GM21576 (cell line): ENCODE measurements at regions not wholly inside any gene's neighbourhood (a gene's known extent, or its start where the extent isn't known, plus 50 kb on each side); places are given as distances from the start of the nearest gene placed in this dataset.
A peak's percentile ranks its signal among the peaks of the same experiment; 100 is the strongest.

ENCODE experiments used
- ATAC-seq: cut with Tn5 transposase; IDR thresholded peaks from one replicate; pipeline ENCODE4 v1.9.1; 2021; ENCODE audit warnings: mild to moderate bottlenecking, moderate library complexity; ENCODE audit not compliant: unreplicated experiment

DNA sequence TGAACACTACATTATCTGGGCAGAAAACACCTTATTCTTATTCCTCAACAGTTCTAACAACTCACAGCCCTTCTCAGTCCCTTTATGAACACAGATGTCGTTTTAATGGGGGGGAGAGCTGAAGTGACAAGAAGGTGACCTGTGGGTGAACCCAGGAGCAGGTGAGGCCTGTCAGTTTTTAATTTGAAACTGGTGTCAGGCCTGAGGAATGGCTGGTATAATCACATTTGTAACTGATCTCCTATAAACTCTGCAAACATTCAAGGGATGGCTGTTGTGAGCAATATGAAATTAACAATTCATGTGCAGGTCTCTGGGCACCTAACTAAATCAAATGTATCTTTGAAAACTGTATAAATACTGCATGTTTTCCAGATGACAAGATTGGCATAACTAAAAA is 362.1 kb upstream of the NR5A2 start:
- no peak for ATAC-seq

DNA sequence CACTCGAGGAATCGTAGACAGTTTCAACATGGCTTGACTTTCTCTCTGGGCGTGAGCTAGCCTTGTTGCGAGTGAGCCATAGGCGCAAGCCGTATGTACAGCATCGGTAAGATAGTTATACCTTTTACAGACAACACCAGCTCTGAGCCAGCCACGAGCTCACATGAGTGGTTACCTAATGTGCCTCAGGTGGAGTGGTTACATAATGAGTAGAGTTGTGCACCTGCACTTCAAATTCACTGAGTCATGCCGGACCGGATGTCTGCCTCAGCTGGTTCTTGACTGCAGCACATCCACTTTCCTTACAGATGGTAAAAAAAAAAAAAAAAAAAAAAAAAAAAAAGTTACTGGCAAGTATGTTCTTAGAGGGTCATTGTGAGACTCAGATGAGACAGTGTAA is 360.4 kb upstream of the NR5A2 start:
- ATAC-seq: no peak

DNA sequence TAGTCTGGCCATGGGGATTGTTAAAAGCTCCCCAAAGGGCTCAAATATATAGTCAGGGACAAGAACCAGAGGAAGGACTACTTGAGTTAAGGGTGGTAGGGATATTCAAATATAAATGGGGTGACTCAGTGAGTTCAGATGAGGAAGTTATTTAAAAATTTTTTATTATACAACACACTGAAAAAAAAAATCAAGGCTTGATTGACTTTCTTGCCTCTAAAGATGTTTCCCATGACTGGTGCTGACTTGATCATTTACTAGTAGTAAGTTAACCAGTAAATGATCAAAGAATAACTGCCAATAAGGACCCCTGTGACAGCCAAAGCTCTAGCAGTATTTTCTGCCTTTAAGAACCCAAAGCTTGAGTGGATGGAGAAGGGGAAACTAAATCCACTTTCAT is 357.6 kb upstream of the NR5A2 start:
- ATAC-seq: no peak

DNA sequence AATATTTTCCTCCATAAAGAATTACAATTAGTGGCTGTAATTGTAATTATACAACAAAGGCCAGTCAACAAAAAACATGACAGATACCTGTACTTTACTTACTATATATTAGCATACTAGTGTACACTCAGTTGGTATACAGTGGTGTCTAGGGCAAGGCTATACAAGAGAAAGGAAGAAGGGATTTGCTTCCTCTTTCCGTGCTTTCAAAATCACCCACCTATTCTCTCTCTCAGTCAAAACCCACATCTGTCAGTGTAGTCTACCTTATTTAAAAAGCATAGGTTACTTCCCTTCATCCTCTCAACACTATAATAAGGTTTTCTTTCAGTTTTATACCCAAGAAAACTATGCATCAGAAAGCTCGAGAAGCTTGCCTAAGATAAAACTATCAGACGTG is 355.8 kb upstream of the NR5A2 start:
- ATAC-seq: no peak

DNA sequence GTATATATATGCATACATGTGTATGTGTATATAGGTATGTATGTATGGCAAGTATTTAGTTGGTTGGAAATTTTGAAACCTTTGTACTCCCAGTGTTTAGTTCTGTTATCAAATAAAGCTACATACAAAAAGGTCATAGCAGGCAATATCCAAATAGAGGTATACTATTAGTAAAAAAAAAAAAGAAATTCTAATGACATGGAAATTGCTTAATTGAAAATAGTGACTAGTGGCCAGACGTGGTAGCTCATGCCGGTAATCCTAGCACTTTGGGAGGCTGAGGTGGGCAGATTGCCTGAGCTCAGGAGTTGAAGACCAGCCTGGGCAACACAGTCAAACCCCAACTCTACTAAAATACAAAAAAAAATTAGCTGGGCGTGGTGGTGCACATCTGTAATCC is 351.6 kb upstream of the NR5A2 start:
- no peak for ATAC-seq

DNA sequence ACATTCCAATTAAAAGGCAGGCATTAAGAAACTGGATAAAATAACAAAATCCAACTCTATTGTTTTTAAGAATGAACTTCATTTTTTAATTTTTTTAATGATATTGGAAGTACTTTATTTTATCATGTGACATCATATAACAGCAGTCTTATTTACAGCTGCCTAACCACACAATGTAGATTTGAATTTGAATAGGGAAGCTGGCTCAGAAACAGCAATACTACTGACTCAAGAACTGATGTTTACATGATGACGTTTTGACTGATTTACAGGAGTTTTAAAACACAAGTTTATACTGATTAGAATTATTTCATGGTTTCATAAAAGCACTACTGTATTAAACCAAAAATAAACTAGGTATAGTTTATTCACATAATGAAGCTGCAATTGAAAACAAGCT is 348.7 kb upstream of the NR5A2 start:
- ATAC-seq: no peak

DNA sequence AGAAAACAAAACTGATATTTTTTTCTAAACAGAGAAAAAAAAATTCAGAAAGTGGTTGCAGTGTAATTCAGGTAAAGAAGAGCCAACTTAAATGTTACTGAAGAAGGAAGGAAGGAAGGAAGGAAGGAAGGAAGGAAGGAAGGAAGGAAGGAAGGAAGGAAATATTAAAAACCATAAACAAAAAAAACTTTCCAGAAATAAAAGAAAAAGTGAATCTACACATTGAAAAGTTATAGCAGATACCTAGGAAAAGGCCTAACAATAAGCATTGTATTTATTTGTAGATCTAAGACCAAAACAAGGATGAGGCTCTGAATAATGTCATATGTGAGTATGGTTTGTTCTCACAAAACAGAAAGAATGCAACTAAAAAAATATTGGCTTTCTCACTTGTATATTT is 345.4 kb upstream of the NR5A2 start:
- ATAC-seq: no peak

DNA sequence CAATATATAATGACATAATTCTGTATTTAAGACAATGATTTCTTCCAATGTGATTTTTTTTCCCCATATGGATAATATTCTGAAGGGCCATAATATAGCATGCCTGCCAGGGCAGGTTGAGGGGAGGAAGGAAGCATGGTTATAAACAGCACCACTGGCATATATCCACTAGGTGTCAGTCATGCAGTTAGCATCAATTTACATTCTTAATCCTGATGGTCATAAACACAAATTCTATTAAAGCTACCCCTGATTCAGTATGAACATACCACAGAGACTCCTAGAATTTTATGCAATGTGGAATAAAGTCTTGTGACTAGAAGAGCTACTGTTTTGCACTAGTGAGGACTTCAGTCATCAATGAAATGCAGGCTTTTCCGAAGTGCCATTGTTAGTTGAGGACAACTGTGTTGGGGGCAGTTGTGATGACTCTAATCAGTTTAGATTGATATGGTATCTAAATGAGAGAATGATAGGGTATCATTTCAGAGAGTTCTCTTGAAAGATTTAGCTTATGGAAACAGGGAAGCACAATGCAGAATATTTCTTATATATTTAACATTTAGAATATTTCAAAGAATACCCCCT is 342.7 kb upstream of the NR5A2 start:
- peak; percentile 85 for ATAC-seq

DNA sequence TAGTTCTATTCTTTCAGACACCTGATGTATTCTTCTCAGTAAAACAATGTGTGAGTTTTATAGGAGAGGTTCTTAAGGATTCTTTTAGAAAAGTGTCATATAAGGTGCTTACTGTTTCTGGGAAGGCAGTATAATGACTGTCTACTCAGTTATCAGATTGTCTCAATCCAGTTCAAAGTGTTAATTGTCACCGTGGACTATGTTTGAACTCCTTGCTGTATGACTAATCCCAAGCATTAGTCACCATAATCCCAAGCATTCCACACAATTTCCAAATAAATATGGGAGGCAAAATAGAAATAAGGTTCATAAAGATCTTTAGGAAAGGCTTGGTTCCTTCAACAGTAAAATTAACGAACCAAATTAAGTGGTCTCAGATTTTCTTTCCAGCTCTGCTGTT is 342.1 kb upstream of the NR5A2 start:
- no peak for ATAC-seq

DNA sequence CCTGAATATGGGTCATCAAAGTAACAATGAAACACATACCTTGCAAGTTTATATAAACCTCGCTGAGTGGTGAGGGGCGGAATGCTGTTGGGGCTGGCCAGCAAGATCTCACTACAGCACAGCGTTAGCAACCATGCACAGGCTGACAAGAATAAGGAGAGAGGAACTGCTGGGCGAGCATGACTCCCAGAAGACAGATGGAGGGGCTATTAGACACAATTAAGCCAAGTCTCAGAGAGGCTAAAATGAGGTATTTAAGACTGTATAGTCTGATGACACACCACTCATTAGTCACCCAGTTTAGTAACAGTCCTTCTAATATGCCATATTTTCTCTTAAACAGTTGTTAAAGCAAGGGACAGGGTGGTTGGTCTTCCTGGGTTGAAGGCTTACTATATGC is 340.2 kb upstream of the NR5A2 start:
- no peak for ATAC-seq

DNA sequence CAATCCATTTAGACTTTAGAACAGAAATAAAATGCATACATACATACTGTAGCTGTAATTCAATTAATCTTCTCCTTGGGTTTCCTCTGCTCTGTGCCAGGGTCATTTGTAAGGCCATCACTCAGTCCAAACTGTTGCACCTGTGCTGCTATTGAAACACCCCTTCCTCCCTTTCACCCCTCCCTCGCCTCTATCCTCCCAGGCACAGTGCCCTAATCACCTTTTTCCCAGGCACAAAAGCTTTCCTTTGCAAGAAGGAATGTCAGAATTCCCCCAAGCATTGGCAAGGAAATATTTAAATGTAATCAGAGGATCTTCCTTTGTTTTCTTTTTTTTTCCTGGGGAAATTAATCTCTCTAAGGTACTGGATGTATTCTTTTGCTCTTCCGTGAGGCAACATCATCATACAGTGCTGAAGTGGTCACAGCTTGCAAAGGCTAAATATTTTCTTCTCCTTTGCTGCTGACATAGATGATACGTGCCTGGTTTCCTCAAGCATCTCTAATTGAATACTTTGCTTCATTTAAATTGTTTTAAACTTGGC is 339.3 kb upstream of the NR5A2 start:
- ATAC-seq: no peak

DNA sequence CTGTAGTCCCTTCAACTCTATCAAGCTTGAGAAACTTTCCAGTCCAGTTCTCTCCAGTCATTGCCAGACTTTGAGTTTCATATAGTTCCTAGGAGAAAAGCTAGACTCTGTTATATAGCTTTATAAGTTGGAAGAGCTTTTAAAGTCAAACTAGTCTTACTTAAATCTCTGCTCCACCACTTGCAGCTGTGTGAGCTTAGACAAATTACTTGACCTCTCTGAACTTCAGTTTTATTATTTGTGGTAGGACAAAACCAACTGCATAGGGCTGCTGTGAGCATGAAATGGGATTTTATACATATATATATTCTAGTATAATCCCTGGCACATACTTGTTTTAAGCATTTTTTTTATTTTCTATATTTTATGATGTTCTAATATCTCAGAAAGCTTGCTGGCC is 338.7 kb upstream of the NR5A2 start:
- no peak for ATAC-seq

DNA sequence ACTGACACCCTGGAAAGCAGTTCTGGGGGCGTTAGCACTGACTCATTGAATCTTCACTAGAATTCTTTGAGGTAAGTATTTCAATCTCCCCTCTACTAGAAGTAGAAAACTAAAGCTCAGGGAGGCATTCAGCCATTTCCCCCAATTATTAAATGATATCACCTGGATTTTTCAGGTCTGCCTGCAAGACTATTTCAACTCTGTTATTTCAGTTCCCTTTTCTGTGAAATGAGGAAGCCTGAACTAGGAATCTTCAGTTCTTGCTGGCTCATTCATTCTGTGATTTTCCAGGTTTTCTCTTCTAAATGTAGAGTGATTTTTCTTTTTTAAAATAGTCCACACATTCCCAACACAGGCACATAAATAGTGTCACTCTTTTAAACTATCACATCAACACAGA is 337.0 kb upstream of the NR5A2 start:
- ATAC-seq: no peak

DNA sequence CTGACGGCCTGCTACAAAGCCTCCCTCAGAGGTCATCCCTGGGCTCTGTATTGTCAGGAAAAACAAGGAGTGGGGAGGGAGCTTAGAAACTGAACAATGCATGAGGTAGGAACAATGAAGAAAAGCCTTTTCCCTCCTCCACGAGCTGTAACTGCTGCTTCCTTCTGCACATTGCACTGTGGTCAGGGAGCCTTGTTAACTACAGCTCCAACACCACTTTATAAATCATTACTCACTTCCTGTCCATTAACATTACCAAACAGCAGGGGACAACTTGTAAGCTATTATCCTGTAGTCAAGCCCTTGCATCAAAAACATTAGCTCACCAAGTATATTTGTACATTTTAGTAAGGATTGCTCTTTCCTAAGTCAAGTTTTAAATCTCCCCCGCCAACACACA is 336.0 kb upstream of the NR5A2 start:
- ATAC-seq: no peak

DNA sequence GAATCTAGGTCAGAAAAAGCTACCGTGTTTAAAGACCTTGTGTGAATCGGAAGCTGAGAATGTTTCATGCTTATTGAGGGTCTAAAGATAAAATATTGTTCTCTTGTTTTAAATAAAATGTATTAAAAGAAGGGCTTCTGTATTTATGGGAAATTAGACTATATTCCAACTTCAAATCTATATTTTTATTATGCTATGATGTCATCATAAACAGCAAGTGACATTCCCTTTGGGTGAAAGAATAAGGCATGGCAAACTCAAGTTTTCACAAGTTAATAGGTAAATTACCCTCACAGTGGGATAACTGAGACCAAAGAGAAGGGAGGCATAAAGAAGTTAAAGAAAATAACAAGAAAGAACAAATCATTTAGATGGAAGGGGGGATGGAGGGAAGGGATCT is 333.8 kb upstream of the NR5A2 start:
- ATAC-seq: no peak

DNA sequence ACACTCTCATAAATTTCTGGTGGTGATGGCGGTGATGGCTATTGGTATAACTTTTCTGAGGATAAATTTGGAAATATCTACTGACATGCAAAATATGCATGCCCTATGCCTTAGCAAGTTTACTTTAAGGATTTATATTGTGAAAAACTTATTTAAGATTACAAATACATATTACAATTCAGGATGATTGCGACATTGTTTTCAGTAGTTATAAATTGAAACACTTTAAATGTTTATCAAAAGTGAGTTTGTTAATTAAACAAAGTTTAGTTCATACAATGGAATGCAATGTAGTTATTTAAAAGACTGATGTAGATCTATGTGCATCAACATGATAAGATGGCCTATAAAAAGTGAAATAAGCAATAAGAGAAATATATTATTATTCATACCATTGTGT is 331.3 kb upstream of the NR5A2 start:
- ATAC-seq: no peak

DNA sequence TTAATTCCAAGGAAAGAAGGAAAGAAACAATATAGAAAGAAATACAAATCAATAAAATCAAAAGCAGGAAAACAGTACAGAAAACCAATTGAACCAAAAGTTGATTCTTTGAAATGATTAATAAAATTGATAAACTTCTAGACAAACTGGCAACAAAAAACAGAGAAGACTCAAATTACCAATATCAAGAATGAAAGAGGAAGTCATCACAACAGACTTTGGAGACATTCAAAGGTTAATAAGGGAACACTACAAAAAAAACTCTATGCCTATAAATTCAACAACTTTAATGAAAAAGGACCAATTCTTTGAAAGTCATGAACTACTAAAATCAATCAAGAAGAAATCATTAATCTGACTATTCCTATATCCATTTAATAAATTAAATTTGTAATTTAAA is 329.3 kb upstream of the NR5A2 start:
- ATAC-seq: no peak

DNA sequence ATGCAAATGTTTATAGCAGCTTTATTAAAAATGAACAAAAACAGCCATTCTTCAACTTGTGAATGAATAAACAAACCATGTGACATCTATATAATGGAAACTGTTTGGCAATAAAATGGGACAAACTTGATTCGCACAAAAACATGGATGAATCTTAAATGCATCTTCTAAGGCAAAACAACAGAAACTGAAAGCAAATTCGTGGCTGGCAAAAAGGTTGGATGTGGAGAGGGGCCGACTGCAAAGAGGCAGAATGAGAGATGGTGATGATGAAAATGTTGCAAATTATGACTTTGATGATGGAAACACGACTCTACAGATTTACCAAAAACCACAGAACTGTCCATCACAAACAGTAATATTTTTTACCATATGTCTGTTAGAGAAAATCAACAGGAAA is 327.0 kb upstream of the NR5A2 start:
- no peak for ATAC-seq

DNA sequence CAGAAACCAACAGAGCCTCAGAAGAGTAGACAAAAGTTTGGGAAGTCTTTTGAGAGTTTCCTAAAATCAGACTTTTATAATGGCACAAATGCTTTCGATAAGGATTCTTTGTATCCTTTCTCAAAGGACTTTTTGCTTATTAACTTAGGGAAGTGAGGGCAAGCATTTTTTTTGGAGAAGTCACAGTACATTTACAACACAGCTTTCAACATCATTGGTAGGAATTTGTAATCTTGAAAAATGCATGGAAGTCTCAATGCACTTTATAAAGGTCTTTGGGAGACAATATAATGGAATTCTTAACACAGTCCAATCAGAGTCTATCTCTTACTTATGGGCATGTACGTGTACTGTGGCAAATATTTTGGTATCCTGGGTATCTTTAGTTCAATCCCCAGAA is 325.8 kb upstream of the NR5A2 start:
- no peak for ATAC-seq

DNA sequence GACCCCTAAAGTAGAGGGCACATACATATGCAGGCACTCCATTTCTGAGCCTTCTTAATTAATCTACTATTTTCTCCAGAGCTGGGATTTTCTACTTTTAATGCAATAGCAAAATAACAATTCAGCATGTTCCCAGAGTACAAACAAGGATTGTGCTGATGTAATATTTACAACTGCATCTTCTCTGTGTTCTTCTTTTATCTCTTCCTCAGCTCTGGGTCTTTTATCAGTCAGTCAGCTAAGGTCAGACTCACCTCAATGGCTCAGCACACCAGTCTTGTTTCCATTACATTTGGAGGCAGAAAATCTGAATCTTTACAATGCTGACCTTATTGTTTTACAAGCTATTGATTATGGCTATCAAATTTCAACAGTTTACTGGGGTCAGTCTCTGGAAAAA is 323.3 kb upstream of the NR5A2 start:
- no peak for ATAC-seq

DNA sequence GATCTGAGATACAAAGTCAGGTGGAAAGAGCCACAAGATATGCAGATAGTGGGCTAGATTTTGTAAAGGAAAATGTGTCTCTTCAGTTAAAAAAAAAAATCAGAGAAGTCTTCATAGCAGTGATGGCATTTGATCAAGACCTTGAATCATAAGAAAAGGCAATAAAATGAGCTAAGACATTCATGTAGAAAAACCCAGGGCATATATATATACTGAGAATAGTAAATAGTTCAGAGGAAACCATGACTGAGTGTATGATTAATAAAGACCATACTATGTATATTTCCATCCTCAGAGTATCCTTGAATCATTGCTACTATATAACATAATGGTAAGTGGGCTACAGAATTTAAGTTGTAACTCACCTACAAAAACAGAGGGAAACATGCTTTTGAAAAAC is 321.7 kb upstream of the NR5A2 start:
- no peak for ATAC-seq

DNA sequence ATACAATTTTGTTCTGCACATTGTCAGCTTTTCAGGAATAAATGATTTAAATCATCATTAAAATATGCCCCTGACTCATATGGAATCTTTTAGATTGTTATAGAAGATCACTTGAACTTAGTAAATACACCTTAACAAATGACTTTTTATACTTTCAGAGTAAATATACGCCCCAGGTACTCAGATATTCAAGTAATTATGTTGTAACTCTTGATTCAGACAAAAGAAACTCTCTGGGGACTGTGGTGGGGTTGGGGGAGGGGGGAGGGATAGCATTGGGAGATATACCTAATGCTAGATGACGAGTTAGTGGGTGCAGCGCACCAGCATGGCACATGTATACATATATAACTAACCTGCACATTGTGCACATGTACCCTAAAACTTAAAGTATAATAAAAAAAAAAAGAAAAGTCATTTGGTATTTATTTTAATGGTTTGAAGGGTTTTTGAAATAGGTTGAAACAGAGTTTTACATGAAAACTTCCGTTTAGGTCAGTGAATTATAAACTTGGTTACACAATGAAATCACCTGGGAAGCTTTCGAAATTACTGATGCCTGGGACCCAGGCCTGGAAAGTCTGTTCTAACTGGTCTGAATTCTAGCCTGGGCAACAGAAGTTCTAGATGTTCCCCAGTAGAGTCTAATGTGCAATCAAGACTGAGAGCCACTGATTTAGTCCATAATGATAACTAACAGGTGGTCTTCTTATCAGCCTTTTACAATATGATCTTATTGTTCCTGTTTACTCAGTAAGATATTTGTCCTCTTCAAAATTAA is 320.5 kb upstream of the NR5A2 start:
- no peak for ATAC-seq

DNA sequence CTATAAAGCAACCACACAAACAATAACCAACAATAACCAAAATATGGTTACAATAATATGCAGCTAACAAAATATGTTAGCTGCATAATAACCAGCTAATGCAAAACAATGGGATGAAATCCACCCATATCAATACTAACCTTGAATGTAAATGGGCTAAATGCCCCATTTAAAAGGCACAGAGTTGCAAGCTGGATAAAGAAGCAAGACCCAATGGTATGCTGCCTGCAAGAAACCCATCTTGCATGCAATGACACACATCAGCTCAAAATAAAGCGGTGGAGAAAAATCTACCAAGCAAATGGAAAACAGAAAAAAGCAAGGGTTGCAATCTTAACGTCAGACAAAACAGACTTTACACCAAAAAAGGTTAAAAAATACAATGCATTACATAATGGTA is 316.5 kb upstream of the NR5A2 start:
- no peak for ATAC-seq
